ENCODE measurements at regions not wholly inside any gene's neighbourhood (a gene's known extent, or its start where the extent isn't known, plus 50 kb on each side); places are given as distances from the start of the nearest gene placed in this dataset.

DNA sequence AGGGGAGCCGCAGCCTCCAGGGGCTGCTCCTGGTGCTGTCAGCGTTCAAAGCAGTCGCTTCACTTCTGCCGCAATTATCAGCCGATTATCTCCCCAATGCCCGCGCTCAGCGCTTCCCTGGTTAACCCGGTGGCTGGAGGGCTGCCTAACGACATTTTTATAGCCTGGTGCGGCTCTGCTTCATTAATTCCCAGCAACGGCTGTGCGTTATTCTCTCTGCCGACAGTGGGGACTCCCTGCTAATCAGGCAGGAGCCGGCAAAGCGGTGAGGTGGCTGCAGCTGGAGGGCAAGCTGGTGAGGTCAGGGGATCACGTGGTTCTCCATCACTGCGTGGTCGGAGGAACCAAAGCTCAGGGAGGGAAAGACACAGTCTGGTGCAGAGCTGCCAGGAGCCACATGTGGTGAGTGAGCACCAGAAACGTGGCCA is 62.9 kb downstream of the GLRX5 start:
- no peak overlapping the region for H3K27ac ChIP-seq
- TF ChIP-seq, protein P1, sequence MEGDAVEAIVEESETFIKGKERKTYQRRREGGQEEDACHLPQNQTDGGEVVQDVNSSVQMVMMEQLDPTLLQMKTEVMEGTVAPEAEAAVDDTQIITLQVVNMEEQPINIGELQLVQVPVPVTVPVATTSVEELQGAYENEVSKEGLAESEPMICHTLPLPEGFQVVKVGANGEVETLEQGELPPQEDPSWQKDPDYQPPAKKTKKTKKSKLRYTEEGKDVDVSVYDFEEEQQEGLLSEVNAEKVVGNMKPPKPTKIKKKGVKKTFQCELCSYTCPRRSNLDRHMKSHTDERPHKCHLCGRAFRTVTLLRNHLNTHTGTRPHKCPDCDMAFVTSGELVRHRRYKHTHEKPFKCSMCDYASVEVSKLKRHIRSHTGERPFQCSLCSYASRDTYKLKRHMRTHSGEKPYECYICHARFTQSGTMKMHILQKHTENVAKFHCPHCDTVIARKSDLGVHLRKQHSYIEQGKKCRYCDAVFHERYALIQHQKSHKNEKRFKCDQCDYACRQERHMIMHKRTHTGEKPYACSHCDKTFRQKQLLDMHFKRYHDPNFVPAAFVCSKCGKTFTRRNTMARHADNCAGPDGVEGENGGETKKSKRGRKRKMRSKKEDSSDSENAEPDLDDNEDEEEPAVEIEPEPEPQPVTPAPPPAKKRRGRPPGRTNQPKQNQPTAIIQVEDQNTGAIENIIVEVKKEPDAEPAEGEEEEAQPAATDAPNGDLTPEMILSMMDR (conservative IDR thresholded peaks at IDR 0.05): no peak
- no peak for TF ChIP-seq ZFX (IDR thresholded peaks at IDR 0.05)

DNA sequence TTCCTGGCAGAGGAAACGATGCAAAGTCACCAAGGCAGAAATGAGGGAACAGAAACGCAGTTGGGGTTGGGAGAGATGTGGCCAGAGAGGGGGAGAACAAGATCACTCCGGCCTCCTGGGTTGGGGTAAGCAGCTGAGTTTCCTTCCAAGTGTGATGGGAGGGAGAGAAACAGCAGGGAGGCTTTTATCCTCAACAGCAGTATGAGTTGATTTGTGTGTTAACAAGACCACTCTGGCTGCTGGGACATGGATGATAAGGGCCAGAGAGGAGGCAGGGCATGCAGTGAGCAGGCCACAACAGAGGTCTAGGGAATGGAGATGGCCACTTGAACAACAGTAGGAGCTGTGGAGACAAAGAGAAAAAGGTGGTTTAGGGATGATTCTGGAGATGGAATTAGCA is 66.8 kb downstream of the GLRX5 start:
- TF ChIP-seq ZFX (IDR thresholded peaks at IDR 0.05): no peak
- TF ChIP-seq, protein P1 (conservative IDR thresholded peaks at IDR 0.05): no peak
- no peak overlapping the region for H3K27ac ChIP-seq

DNA sequence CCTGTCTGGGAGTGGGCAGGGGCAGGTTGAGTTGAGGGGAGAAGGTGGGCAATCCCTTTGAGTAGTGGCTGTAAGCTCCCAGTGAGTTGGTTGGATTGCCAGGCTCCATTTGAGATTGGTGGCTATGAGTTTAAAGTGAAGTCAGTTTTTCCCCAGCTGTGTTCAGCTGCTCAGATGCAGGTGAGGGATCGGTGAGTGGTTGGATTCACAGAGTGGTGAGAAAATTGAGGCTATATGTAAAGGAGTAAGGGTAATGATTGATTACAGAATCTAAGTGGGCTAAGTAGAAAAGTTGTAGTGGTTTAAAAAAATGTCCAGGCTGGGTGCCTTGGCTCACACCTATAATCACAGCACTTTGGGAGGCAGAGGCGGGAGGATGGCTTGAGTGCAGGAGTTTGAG is 68.6 kb downstream of the GLRX5 start:
- no peak overlapping the region for H3K27ac ChIP-seq
- TF ChIP-seq, protein P1 (conservative IDR thresholded peaks at IDR 0.05): no peak
- no peak for TF ChIP-seq ZFX (IDR thresholded peaks at IDR 0.05)

DNA sequence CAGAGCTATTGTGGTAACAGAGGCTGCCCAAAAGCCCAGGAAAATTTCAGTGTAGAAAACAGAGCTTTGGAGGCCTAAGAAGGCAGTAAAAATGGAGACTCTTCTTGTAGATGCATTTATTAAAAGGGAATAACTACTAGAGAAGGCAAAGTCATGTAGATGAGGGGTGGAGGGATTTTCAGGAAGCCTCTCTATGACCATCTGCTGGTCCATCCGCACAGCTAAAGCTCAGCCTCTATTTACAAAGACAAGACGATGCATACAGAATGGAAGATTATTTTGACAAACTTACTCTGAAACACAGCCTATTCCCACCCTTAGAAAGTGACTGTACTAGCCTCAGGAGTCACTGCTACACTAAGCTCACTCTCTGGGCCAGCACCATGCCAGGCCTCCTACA is 71.4 kb downstream of the GLRX5 start:
- no peak for TF ChIP-seq ZFX (IDR thresholded peaks at IDR 0.05)
- TF ChIP-seq, protein P1 (conservative IDR thresholded peaks at IDR 0.05): no peak
- no peak overlapping the region for H3K27ac ChIP-seq

DNA sequence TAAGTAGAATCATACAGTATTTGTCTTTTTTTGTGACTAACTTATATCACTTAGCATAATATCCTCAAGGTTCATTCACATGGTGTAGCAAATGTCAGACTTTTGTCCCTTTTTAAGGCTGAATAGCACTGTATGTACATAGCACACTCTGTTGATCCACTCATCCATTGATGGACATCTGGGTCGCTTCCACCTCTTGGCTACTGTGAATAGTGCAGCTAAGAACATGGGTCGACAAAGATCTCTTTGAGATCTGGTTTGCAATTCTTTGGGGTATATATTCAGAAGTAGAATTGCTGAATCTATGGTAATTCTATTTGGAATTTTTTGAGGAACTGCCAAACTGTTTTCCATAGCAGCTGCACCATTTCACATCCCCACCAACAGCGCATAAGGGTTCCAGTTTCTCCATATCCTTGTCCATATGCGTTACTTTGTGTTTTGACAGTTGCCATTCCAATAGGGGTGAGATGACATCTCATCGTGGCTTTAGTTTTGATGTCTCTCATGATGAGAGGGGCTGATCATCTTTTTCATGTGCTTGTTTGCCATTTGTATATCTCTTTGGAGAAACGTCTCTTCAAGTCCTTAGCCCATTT is 73.9 kb downstream of the GLRX5 start:
- TF ChIP-seq, protein P1 (conservative IDR thresholded peaks at IDR 0.05): no peak
- TF ChIP-seq ZFX (IDR thresholded peaks at IDR 0.05): no peak
- H3K27ac ChIP-seq: no peak overlapping the region

DNA sequence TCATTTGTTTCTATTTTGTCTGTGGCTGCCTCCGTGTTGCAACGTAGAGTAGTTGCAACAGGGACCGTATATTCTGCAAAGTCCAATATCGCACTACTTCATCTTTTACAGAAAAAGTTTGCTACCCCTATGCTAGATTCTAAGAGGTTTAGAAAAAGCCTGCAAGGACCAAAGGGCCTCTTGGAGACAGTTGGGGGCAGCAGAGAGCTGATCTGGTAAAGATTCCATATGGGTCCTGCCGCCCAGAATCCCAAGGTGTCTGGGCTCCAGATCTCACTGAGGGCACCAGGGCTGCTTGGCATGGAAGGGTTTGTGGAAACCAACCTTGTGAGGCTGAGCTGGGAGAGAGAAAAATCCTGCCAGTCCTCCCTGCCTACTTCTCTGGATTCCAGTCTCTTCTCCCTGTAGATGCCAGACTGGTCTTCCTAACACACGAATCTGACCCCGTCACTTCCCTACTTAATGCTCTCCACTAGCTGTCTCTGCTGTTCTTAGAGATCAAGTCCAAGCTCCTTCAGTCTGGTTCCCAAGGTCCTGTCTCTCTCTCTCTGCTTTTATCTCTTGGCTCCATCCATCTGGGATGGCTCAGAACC is 74.6 kb downstream of the GLRX5 start:
- TF ChIP-seq ZFX (IDR thresholded peaks at IDR 0.05): no peak
- TF ChIP-seq, protein P1 (conservative IDR thresholded peaks at IDR 0.05): peak; percentile 89
- no peak overlapping the region for H3K27ac ChIP-seq

DNA sequence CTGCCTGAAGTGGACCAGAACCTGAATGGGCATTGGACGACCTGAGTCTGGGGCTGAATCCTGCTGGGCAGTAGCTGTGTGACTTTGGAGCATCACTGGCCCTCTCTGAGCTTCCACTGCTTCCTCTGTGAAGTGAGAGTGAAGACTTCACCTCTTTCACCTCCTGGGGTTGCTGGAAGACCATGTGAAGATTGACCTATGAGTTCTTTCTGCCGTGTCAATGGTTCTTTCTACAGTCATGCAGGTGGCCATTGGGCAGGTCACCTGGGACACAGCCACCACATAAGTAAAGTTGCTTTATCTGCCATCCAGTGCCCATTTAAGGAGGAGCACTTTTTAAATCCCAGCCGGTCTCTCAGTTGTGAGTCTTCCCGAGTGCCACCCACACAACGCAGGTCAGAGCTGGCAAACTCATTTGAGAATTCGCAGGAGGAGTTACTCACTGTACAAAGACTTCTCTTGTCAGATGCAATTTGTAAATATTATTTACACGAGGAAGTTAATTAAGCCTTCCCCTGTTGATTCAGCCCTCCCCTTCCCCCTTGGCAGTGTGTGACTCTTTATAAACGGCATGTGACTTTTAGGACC is 74.8 kb upstream of the TCL1B start:
- TF ChIP-seq ZFX (IDR thresholded peaks at IDR 0.05): no peak
- TF ChIP-seq, protein P1 (conservative IDR thresholded peaks at IDR 0.05): no peak
- no peak overlapping the region for H3K27ac ChIP-seq
